ENCODE measurements at regions not wholly inside any gene's neighbourhood (a gene's known extent, or its start where the extent isn't known, plus 50 kb on each side); places are given as distances from the start of the nearest gene placed in this dataset.

DNA sequence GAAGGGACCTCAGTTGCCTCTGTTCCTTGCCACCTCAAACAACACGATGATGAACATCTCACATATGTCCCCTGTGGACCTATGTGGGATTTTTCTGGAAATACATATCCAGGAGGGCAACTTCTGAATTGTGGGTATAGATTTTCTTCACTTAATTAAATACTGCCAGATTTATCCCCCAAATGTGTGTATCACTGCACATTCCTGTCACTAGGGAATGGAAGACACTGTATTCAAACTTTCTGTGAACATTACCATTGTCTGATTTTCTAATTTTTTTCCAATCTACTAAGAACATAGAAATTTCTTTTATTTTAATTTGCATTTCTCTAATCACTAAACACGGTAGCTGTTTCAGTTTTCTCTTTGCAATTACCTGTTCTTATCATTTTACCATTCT lies 102.0 kb upstream of the MRPS22 start:
- H3K27ac ChIP-seq, result no peak overlapping the region
- DNase-seq (ENCODE audit: low spot score in 2 of 2), result no peak
- TF ChIP-seq, protein P1, sequence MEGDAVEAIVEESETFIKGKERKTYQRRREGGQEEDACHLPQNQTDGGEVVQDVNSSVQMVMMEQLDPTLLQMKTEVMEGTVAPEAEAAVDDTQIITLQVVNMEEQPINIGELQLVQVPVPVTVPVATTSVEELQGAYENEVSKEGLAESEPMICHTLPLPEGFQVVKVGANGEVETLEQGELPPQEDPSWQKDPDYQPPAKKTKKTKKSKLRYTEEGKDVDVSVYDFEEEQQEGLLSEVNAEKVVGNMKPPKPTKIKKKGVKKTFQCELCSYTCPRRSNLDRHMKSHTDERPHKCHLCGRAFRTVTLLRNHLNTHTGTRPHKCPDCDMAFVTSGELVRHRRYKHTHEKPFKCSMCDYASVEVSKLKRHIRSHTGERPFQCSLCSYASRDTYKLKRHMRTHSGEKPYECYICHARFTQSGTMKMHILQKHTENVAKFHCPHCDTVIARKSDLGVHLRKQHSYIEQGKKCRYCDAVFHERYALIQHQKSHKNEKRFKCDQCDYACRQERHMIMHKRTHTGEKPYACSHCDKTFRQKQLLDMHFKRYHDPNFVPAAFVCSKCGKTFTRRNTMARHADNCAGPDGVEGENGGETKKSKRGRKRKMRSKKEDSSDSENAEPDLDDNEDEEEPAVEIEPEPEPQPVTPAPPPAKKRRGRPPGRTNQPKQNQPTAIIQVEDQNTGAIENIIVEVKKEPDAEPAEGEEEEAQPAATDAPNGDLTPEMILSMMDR (IDR thresholded peaks at IDR 0.05), result no peak
- no peak for TF ChIP-seq POLR2A (IDR thresholded peaks at IDR 0.05)
- no peak for TF ChIP-seq POLR2AphosphoS5 (IDR thresholded peaks at IDR 0.05)
- no peaks in the 10 kb centered on the region for H3K36me3 ChIP-seq
- H3K27me3 ChIP-seq, result no peaks in the 10 kb centered on the region
- H3K9me3 ChIP-seq, result no peaks in the 10 kb centered on the region
- intact Hi-C loops (cut with DNase I; ENCODE audit: low total_unique reads), result no loop called here
- no peak overlapping the region for H3K4me3 ChIP-seq
- no peaks in the 10 kb centered on the region for H3K4me1 ChIP-seq

DNA sequence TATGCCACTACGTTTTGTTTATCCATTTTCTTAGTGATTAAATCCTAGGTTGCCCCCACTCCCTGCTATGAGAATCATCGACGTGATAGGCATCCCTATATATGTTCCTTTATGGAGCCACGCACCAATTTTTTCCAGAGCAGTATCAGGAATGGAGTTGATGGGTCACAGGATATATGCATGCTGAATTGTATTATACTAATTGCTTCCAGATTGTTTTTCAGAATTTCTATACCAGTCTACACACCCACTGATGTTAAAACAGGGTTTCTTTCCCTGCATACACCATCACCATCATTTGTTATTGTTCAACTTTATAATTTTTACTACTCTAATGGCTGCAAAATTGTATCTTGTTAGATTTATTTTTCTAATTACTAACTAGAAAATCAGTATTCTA lies 100.1 kb upstream of the MRPS22 start:
- Histone ChIP-seq H3K27me3 (peaks cover 0 to under 1% of the 10 kb centered on the region in 2 donors), H3K9me3 (no peaks in the 10 kb centered on the region), H3K27ac (no peak overlapping the region), H3K4me1 (no peaks in the 10 kb centered on the region), H3K36me3 (no peaks in the 10 kb centered on the region), H3K4me3 (no peak overlapping the region)
- intact Hi-C loops (cut with DNase I; ENCODE audit: low total_unique reads), result no loop called here
- DNase-seq (ENCODE audit: low spot score in 2 of 2), result no peak
- TF ChIP-seq POLR2AphosphoS5 (IDR thresholded peaks at IDR 0.05) (no peak), POLR2A (IDR thresholded peaks at IDR 0.05) (no peak)
- TF ChIP-seq, protein P1 (IDR thresholded peaks at IDR 0.05), result no peak

DNA sequence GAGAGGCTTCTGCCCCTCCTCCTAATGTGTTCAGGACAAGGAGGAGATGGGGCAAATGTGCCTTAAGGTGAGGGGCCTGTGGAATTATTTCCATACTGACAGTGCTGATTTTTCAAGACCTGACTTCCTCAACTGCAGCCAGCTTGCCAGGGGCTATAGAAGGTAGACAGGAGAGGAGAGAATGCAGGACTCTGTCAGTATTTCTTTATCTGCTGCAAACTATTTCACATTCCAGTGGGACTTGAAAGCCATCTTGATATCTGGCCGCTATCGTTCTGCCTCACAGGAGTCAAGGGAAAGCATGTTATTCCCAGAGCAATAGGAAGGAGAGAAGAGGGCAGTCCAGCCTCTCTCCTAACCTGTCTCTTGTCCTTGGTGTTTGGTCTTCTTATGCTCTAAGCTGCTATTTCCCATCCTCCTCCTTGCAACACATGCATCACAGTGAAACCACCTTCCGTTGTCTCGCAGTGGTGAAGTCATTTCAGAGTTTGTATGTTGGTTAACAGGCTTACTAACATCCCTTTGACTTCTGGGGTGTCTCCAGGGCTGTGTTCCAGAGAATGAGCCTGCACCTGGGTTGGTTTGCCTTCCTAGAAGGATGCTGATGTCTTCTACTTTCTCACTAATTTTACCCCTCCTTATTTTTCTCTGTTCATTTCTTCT lies 95.1 kb upstream of the MRPS22 start:
- H3K36me3 ChIP-seq, result no peaks in the 10 kb centered on the region

DNA sequence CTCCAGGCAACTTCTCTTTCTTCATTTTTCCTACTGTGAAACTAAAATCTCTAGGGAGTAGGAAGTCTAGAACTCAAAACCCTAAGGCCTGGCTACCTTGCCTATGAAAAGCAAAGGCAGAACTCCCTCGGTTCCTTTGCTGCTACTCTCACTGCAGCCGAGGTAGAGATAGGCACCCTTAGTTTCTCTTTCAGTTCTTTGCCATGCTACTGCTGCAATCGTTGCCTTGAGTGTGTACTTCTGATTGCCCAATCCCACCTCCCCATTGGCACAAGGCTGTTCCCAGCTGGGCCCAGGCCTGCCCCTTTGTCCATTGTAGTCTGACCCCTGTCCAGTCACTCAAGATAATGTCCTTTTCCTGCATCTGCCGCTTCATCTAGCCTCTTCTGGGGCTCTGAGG lies 92.3 kb upstream of the MRPS22 start:
- H3K27me3 ChIP-seq, result peaks cover 0 to 6% of the 10 kb centered on the region in 2 donors
- TF ChIP-seq, protein P1 (IDR thresholded peaks at IDR 0.05), result no peak
- TF ChIP-seq POLR2AphosphoS5 (IDR thresholded peaks at IDR 0.05), result no peak
- TF ChIP-seq POLR2A (IDR thresholded peaks at IDR 0.05), result no peak
- intact Hi-C loops (cut with DNase I; ENCODE audit: low total_unique reads), result no loop called here
- H3K4me1 ChIP-seq, result no peaks in the 10 kb centered on the region
- H3K36me3 ChIP-seq, result no peaks in the 10 kb centered on the region
- H3K4me3 ChIP-seq, result no peak overlapping the region
- DNase-seq (ENCODE audit: low spot score in 2 of 2), result no peak
- no peaks in the 10 kb centered on the region for H3K9me3 ChIP-seq
- H3K27ac ChIP-seq, result no peak overlapping the region

More for the DNA sequence above, 95.1 kb upstream of the MRPS22 start:
- no peak for TF ChIP-seq POLR2A (IDR thresholded peaks at IDR 0.05)
- TF ChIP-seq POLR2AphosphoS5 (IDR thresholded peaks at IDR 0.05), result no peak
- TF ChIP-seq, protein P1 (IDR thresholded peaks at IDR 0.05), result no peak
- intact Hi-C loops (cut with DNase I; ENCODE audit: low total_unique reads), result no loop called here
- no peak overlapping the region for H3K4me3 ChIP-seq
- H3K4me1 ChIP-seq, result no peaks in the 10 kb centered on the region
- peaks cover 0 to 6% of the 10 kb centered on the region in 2 donors for H3K27me3 ChIP-seq
- H3K27ac ChIP-seq, result no peak overlapping the region
- DNase-seq (ENCODE audit: low spot score in 2 of 2), result no peak
- H3K9me3 ChIP-seq, result no peaks in the 10 kb centered on the region

DNA sequence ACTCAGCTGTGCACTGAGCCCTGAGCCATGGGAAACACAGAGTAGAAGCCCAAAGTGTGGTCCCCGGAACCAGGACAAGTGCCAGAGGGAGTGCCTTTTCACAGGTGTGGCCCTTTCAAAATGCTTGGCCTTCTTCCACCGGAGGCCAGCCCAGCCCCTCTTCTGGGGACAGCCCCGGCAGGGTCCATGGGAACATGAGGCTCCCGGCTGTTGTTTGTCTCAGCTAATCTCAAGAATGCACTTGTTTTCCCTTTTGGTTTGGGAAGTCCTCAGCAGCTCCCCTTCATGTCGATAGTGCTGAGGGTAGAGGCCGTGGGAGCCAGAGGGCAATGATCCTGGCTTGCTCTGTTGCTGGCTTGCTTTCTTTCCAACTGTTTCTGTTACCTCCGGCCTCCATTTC lies 91.1 kb upstream of the MRPS22 start:
- DNase-seq (ENCODE audit: low spot score in 2 of 2), result no peak
- intact Hi-C loops (cut with DNase I; ENCODE audit: low total_unique reads), result no loop called here

More for the DNA sequence above, 91.1 kb upstream of the MRPS22 start:
- Histone ChIP-seq H3K4me1 (no peaks in the 10 kb centered on the region), H3K9me3 (no peaks in the 10 kb centered on the region), H3K27me3 (peaks cover 0 to 6% of the 10 kb centered on the region in 2 donors), H3K27ac (no peak overlapping the region), H3K4me3 (no peak overlapping the region), H3K36me3 (no peaks in the 10 kb centered on the region)
- no peak for TF ChIP-seq POLR2A (IDR thresholded peaks at IDR 0.05)
- TF ChIP-seq, protein P1 (IDR thresholded peaks at IDR 0.05), result no peak
- TF ChIP-seq POLR2AphosphoS5 (IDR thresholded peaks at IDR 0.05), result no peak
